K562 (cell line): ENCODE measurements at regions not wholly inside any gene's neighbourhood (a gene's known extent, or its start where the extent isn't known, plus 50 kb on each side); places are given as distances from the start of the nearest gene placed in this dataset.

Source experiments
- ATAC-seq: fragments of 200-7000 bp; cut with Tn5 transposase; 3 replicates; pipeline ENCODE4 v1.9.1; 2020; ENCODE audit warnings: moderate library complexity
- BruUV-seq: library from RNA; stranded (reverse); fragments of 400-500 nt; replicated peaks from 2 replicates; lab custom pipeline; 2021; lab: Mats Ljungman, UMichigan
- CTCF ChIA-PET: fragments of 300-600 bp; formaldehyde crosslinking; extraction: SDS; loops from one replicate; lab custom pipeline; 2021; ENCODE audit warnings: low intra/inter-chr PET ratio; lab: Yijun Ruan, JAX
- POLR2A ChIA-PET: fragments of 300-600, 350-650 bp; sonication (Branson Sonifier 250); formaldehyde crosslinking; extraction: SDS; loops from one replicate; lab custom pipeline; 2021; ENCODE audit warnings: antibody characterized with exemption, inconsistent platforms; lab: Yijun Ruan, JAX
- DNase-seq, 4 experiments: peaks; one replicate each; pipeline versions ENCODE4 v3.0.0 to v3.0.0-alpha.2; 2011 to 2018; ENCODE audit warnings: low spot score in 3 of 4, mixed read lengths in 3 of 4; ENCODE audit errors: extremely low read depth in 1 of 4
- FAIRE-seq: peaks from 2 replicates; lab custom pipeline; 2011; peaks lifted over from hg19 to GRCh38; lab: Jason Lieb, UNC
- H2AFZ ChIP-seq: 2 replicates; pipeline ENCODE4 v1.6.0; 2011; ENCODE audit warnings: low read depth, low read length, control low read depth, inconsistent platforms
- H3K27ac ChIP-seq: fragments of 200-600 bp; 3 replicates; pipeline ENCODE4 v1.8.0; 2011; ENCODE audit warnings: low read depth, mild to moderate bottlenecking, control low read depth, inconsistent platforms, low read length, moderate library complexity, mixed read lengths; ENCODE audit errors: extremely low read depth
- H3K27me3 ChIP-seq, 2 experiments: fragments of 300-600 bp in 1 of 2; 2 replicates in 1 of 2; 3 replicates in 1 of 2; pipeline versions ENCODE4 v1.6.0 to v1.8.0; 2011; ENCODE audit warnings: inconsistent platforms in 2 of 2, low read length in 2 of 2, mild to moderate bottlenecking in 1 of 2, mixed read lengths in 1 of 2, moderate library complexity in 1 of 2; ENCODE audit not compliant: control insufficient read depth in 2 of 2, insufficient read depth in 2 of 2
- H3K36me3 ChIP-seq: fragments of 300-600 bp; 3 replicates; pipeline ENCODE4 v1.8.0; 2011; ENCODE audit warnings: mild to moderate bottlenecking, low read length, inconsistent platforms; ENCODE audit not compliant: control insufficient read depth, insufficient read depth
- H3K4me1 ChIP-seq, 2 experiments: fragments of 200-600 bp in 1 of 2; replicated peaks in 1 of 2; 2 replicates in 1 of 2; 3 replicates in 1 of 2; pipeline versions ENCODE4 v1.5.1 to v1.8.0; 2011; ENCODE audit warnings: inconsistent platforms in 2 of 2, low read length in 2 of 2, mild to moderate bottlenecking in 1 of 2, mixed read lengths in 1 of 2, moderate library complexity in 1 of 2; ENCODE audit not compliant: control insufficient read depth in 2 of 2, insufficient read depth in 2 of 2
- H3K4me2 ChIP-seq: 2 replicates; pipeline ENCODE4 v1.6.1; 2011; ENCODE audit warnings: low read length, control low read depth, inconsistent platforms, mixed read lengths; ENCODE audit not compliant: insufficient read depth
- H3K4me3 ChIP-seq: fragments of 200-600 bp; sonication (generic), shearing (Covaris generic); 2 replicates; pipeline ENCODE4 v1.5.1; 2016; ENCODE audit warnings: control low read depth, inconsistent platforms
- H3K79me2 ChIP-seq: fragments of 200-600 bp; 3 replicates; pipeline ENCODE4 v1.8.0; 2011; ENCODE audit warnings: low read length, inconsistent platforms; ENCODE audit not compliant: control insufficient read depth, insufficient read depth
- H3K9ac ChIP-seq, 2 experiments: 2 replicates each; pipeline versions ENCODE4 v1.6.0 to v1.6.1; 2011; ENCODE audit warnings: low read depth in 2 of 2, low read length in 2 of 2, control low read depth in 1 of 2, inconsistent platforms in 1 of 2, mild to moderate bottlenecking in 1 of 2, mixed read lengths in 1 of 2; ENCODE audit not compliant: insufficient read depth in 1 of 2
- H3K9me1 ChIP-seq: one replicate; pipeline ENCODE4 v1.6.0; 2011; ENCODE audit warnings: inconsistent platforms, mild to moderate bottlenecking, low read length, moderate library complexity; ENCODE audit not compliant: control insufficient read depth, insufficient read depth
- H3K9me3 ChIP-seq: replicated peaks from 2 replicates; pipeline ENCODE4 v1.5.1; 2011; ENCODE audit warnings: low read depth, low read length, inconsistent platforms; ENCODE audit not compliant: control insufficient read depth, insufficient read depth
- H4K20me1 ChIP-seq: replicated peaks from 2 replicates; pipeline ENCODE4 v1.6.1; 2011; ENCODE audit warnings: low read length, inconsistent platforms, mixed read lengths; ENCODE audit not compliant: control insufficient read depth, insufficient read depth
- HDAC1 ChIP-seq, 2 experiments: fragments of 450-650 bp; IDR thresholded peaks; 2 replicates each; pipeline ENCODE4 v1.6.1; 2016 to 2017; ENCODE audit warnings: inconsistent platforms in 1 of 2, mild to moderate bottlenecking in 1 of 2, moderate library complexity in 1 of 2
- JUN ChIP-seq, 2 experiments: sonication (generic) in 1 of 2; formaldehyde crosslinking in 1 of 2; IDR thresholded peaks; 2 replicates each; pipeline versions ENCODE4 v1.6.1 to v1.8.0; 2012 to 2022; ENCODE audit warnings: borderline replicate concordance in 2 of 2, mild to moderate bottlenecking in 2 of 2, improper control_type of control experiment in 1 of 2, low read depth in 1 of 2, low read length in 1 of 2, missing genetic modification reagents in 1 of 2
- KAT8 ChIP-seq: fragments of 450-650 bp; IDR thresholded peaks from 2 replicates; pipeline ENCODE4 v1.6.1; 2016; ENCODE audit warnings: low read depth, mild to moderate bottlenecking
- MYC ChIP-seq, 2 experiments: fragments of 250-450 bp in 1 of 2; sonication (Bioruptor Pico) in 1 of 2; IDR thresholded peaks; 2 replicates each; pipeline versions ENCODE4 v1.5.1 to v1.6.1; 2012 to 2021; ENCODE audit warnings: low read depth in 2 of 2, borderline replicate concordance in 1 of 2, improper control_type of control experiment in 1 of 2, low read length in 1 of 2, mild to moderate bottlenecking in 1 of 2, moderate library complexity in 1 of 2
- POLR2AphosphoS2 ChIP-seq: IDR thresholded peaks from 2 replicates; pipeline ENCODE4 v1.6.1; 2012; ENCODE audit warnings: low read length, improper control_type of control experiment
- PURB ChIP-seq: sonication (generic); formaldehyde crosslinking; IDR thresholded peaks from 2 replicates; pipeline ENCODE4 v1.9.0; 2021; ENCODE audit warnings: low read depth, mild to moderate bottlenecking, missing genetic modification reagents
- RAD21 ChIP-seq, 2 experiments: fragments of 250-450 bp in 1 of 2; fragments of 450-650 bp in 1 of 2; sonication (Bioruptor Pico) in 1 of 2; formaldehyde crosslinking in 1 of 2; IDR thresholded peaks in 1 of 2; conservative IDR thresholded peaks in 1 of 2; 2 replicates each; pipeline versions ENCODE4 v1.4.0 to v1.8.0; 2020 to 2022; ENCODE audit warnings: mild to moderate bottlenecking in 2 of 2, moderate library complexity in 1 of 2
- RUNX1 ChIP-seq: sonication (generic); IDR thresholded peaks from 2 replicates; pipeline ENCODE4 v1.6.1; 2016; ENCODE audit warnings: antibody characterized with exemption, low read depth
- SNIP1 ChIP-seq: fragments of 450-650 bp; IDR thresholded peaks from 2 replicates; pipeline ENCODE4 v1.7.1; 2017; ENCODE audit warnings: low read depth, mild to moderate bottlenecking
- SRSF3 ChIP-seq: fragments of 200-400 bp; formaldehyde crosslinking; IDR thresholded peaks from 2 replicates; pipeline ENCODE4 v1.6.1; 2016; ENCODE audit warnings: mild to moderate bottlenecking, low read length, moderate library complexity; ENCODE audit not compliant: insufficient read depth
- TCF7 ChIP-seq: sonication (generic); IDR thresholded peaks from 2 replicates; pipeline ENCODE4 v1.6.1; 2016; ENCODE audit warnings: antibody characterized with exemption, borderline replicate concordance
- TEAD1 ChIP-seq, 2 experiments: fragments of 450-650 bp in 1 of 2; sonication (generic) in 1 of 2; formaldehyde crosslinking; IDR thresholded peaks; 2 replicates each; pipeline versions ENCODE4 v1.4.0 to v1.8.0; 2020 to 2022; ENCODE audit warnings: mild to moderate bottlenecking in 2 of 2, missing genetic modification reagents in 1 of 2
- ZBTB17 ChIP-seq: fragments of 450-650 bp; formaldehyde crosslinking; IDR thresholded peaks from 2 replicates; pipeline ENCODE4 v1.4.0; 2020; ENCODE audit warnings: mild to moderate bottlenecking
- ZNF134 ChIP-seq: fragments of 250-450 bp; sonication (Bioruptor Pico); conservative IDR thresholded peaks from 2 replicates; pipeline ENCODE4 v1.4.0; 2020
- ZNF24 ChIP-seq: fragments of 450-650 bp; IDR thresholded peaks from 2 replicates; pipeline ENCODE4 v1.6.1; 2016
- ZNF274 ChIP-seq: IDR thresholded peaks from 2 replicates; pipeline ENCODE4 v1.6.1; 2011; ENCODE audit warnings: low read depth, mild to moderate bottlenecking, low read length, moderate library complexity, borderline replicate concordance
- ZNF3 ChIP-seq: fragments of 250-450 bp; sonication (Bioruptor Pico); IDR thresholded peaks from 2 replicates; pipeline ENCODE4 v1.5.0; 2021; ENCODE audit warnings: mild to moderate bottlenecking, moderate library complexity
- ZNF384 ChIP-seq: IDR thresholded peaks from 2 replicates; pipeline ENCODE4 v1.6.1; 2012; ENCODE audit warnings: low read depth, low read length, improper control_type of control experiment
- ZNF445 ChIP-seq: fragments of 250-450 bp; sonication (Bioruptor Pico); IDR thresholded peaks from 2 replicates; pipeline ENCODE4 v1.4.0; 2020; ENCODE audit warnings: low read depth, mild to moderate bottlenecking, moderate library complexity
- WGBS: fragments of 100-300 bp; shearing (Covaris generic); methylation state at CpG from one replicate; pipeline ENCODE4 v1.1.6; 2016; ENCODE audit warnings: low coverage, mixed read lengths; ENCODE audit not compliant: insufficient coverage; ENCODE audit errors: missing lambda C conversion rate; 5-methylcytosine and 5-hydroxymethylcytosine counted together
- in situ Hi-C: fragments of 300-500 bp; cut with MboI; formaldehyde crosslinking; loops from 4 replicates; pipeline ENCODE4 v1.15.0; 2018; ENCODE audit warnings: inconsistent platforms, mixed read lengths
- intact Hi-C: fragments of 100-400 bp; cut with micrococcal nuclease; formaldehyde crosslinking; loops from 2 replicates; pipeline ENCODE4 v1.14.2; 2022
- TF ChIP-seq, protein P1 (sequence below): fragments of 250-450 bp; sonication (Bioruptor Pico); IDR thresholded peaks from 2 replicates; pipeline ENCODE4 v1.6.1; 2021; ENCODE audit warnings: mild to moderate bottlenecking

DNA sequence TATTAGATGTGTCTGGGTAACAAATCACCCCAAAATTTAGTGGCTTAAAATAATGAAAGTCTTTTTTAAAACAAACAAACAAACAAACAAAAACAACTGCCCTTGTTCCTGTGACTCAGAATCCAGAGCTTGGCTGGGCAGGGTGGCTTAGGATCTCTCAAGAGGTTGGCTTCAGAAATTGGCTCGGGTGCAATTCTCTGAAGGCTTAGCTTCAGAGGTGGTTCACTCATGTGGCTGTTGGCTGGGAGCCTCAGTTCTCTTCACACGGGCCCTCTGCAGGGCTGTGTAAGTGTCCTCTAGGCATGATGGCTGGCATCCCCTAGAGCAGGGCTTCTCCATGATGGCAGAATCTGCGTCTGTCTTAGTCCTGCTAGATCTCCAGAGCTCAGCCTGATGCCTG, 179.9 kb upstream of the BCOR start:
- no TSS peak for BruUV-seq
- no peak for DNase-seq
- H3K4me2 ChIP-seq, result no peak overlapping the region
- intact Hi-C loops (no loop called here), in situ Hi-C loops (no loop called here)
- peaks cover 7 to 13% of the 10 kb centered on the region in 2 experiments; a peak in 4 of 5 replicates for H3K4me1 ChIP-seq
- no peak overlapping the region for H3K27ac ChIP-seq
- H3K36me3 ChIP-seq, result no peaks in the 10 kb centered on the region
- H3K9me3 ChIP-seq, result peaks cover 2% of the 10 kb centered on the region; the same call in 1 of the 2 replicates
- no peaks in the 10 kb centered on the region for H3K79me2 ChIP-seq
- WGBS, result 27% methylated on average over 3 of the region's 3 CpGs
- POLR2A ChIA-PET, result interaction anchor here (0.8 kb wide), 1 partner anchor 16 kb away, joined by 3 read pairs; no protein-coding TSS in a partner anchor
- no peak for ATAC-seq
- no peaks in the 10 kb centered on the region for H3K9me1 ChIP-seq
- CTCF ChIA-PET, result no interaction called here
- no peak overlapping the region for H3K9ac ChIP-seq
- H4K20me1 ChIP-seq, result no peaks in the 10 kb centered on the region
- peaks cover 0 to 4% of the 10 kb centered on the region in 2 experiments; a peak in 1 of 5 replicates for H3K27me3 ChIP-seq
- no peak overlapping the region for H2AFZ ChIP-seq
- FAIRE-seq, result no peak
- H3K4me3 ChIP-seq, result no peak overlapping the region
- no peak for TF ChIP-seq ZNF3 (CRISPR knock-in tag)
- TF ChIP-seq MYC (IDR thresholded peaks at IDR 0.05; ENCODE audit: low read depth, low read length), result no peak
- no peak for TF ChIP-seq MYC (CRISPR knock-in tag; IDR thresholded peaks at IDR 0.05; ENCODE audit: borderline replicate concordance, low read depth)
- TF ChIP-seq PURB (CRISPR knock-in tag), result no peak
- no peak for TF ChIP-seq ZNF134 (CRISPR knock-in tag)
- no peak for TF ChIP-seq ZNF274
- TF ChIP-seq HDAC1 (IDR thresholded peaks at IDR 0.05), result no peak
- TF ChIP-seq ZNF445 (CRISPR knock-in tag), result no peak
- no peak for TF ChIP-seq POLR2AphosphoS2
- TF ChIP-seq ZNF24, result no peak
- no peak for TF ChIP-seq SNIP1
- no peak for TF ChIP-seq RAD21 (CRISPR knock-in tag; conservative IDR thresholded peaks at IDR 0.05 in 1 of 2, IDR thresholded peaks at IDR 0.05 in 1 of 2)
- TF ChIP-seq ZNF384, result no peak
- TF ChIP-seq TCF7, result no peak
- TF ChIP-seq TEAD1 (CRISPR knock-in tag; IDR thresholded peaks at IDR 0.05), result no peak
- no peak for TF ChIP-seq RUNX1
- no peak for TF ChIP-seq JUN (IDR thresholded peaks at IDR 0.05; ENCODE audit: borderline replicate concordance, low read depth, low read length)
- no peak for TF ChIP-seq JUN (CRISPR knock-in tag; IDR thresholded peaks at IDR 0.05; ENCODE audit: borderline replicate concordance)
- no peak for TF ChIP-seq SRSF3
- TF ChIP-seq, protein P1, sequence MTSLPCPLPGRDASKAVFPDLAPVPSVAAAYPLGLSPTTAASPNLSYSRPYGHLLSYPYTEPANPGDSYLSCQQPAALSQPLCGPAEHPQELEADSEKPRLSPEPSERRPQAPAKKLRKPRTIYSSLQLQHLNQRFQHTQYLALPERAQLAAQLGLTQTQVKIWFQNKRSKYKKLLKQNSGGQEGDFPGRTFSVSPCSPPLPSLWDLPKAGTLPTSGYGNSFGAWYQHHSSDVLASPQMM, result no peak
- TF ChIP-seq KAT8, result no peak
- no peak for TF ChIP-seq ZBTB17 (CRISPR knock-in tag)
